ENCODE measurements at regions not wholly inside any gene's neighbourhood (a gene's known extent, or its start where the extent isn't known, plus 50 kb on each side); places are given as distances from the start of the nearest gene placed in this dataset.

DNA sequence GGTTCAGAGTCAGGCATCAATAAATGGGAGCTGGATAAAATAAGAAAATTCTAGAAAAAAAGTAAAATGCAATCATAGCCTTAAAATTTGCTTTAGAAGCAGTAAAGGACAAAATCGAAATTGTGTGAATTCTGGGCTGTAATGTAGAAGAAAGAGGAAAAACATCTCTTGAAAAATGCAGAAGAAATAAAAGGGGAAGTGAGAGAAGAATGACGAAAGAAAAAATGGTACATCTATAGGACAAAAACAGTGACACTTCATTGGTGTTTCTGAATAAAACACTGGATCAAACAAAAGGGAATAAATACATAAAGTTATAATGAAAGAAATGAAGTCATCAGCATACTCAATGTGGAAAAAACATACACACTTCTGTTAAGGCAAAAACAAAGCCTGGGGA lies 642.3 kb downstream of the ACTL7B start:
- no peak for DNase-seq

DNA sequence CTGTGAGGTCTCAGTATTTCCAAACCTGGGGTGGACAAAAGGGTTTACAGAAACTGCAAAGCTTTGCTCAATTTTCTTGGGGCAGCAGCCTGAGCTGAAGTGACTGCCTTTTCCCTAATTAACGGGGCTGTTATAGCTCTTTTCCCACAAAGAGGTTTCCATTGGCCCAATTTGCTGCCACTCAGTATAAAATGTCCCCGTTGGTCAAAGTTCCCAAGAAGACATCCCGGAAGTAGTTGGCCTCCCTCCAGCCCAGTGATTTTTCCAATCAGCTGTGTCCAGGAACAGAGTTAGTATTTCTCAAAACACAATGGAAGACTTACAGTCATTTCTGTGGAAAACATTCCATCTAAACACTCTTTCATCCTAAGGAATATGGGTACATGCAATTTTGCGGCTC lies 643.6 kb downstream of the ACTL7B start:
- DNase-seq: no peak

DNA sequence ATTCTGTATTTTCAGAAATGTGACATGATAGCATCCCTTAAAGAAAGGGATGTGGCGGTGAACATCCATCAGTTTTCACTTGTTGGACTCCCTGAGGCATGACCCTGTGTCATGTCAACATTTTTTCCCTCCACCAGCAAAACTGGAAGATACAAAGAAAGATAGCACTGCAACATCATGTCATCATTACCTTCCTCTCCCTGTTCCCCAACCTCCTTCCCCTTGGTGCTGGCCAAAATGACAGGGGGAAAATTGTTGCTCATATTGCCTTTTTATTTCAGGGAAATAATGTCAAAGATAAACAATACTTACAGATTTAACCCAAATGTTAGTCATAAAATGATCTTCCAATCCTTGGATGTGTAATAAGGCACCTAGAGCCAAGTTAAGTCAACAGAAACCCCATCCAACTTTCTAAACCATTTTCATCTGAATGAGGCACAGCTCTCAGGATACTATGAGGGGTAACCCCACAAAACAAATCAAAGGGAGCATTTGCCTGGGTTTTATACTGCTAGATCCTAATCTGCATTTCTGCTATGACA lies 644.3 kb downstream of the ACTL7B start:
- DNase-seq: no peak

DNA sequence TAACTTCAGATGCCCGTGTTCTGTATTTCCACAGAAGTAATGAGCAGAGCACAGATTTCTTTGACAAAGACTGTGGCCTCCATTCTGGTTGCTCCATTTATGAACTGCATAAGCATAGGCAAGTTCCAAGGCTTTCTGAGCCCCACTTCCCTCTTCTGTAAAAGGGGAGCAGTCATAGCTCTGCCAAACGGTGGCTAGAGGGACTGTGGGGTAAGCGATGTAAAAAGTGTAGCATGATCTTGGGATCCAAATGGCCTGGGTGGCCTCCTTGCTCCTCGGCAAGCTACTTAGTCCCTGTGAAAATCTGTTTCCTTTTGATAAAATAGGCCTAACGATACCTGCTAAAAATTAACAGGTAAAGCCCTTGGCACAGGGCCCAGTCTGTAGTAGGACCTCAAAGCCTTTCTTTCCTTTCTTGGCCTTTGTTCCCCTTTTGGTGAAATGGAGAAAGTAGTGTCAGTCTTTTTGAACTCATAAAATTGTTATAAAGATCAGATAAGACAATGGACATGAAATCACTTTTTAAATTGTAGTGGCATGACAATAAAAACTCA lies 646.6 kb downstream of the ACTL7B start:
- no peak for DNase-seq

DNA sequence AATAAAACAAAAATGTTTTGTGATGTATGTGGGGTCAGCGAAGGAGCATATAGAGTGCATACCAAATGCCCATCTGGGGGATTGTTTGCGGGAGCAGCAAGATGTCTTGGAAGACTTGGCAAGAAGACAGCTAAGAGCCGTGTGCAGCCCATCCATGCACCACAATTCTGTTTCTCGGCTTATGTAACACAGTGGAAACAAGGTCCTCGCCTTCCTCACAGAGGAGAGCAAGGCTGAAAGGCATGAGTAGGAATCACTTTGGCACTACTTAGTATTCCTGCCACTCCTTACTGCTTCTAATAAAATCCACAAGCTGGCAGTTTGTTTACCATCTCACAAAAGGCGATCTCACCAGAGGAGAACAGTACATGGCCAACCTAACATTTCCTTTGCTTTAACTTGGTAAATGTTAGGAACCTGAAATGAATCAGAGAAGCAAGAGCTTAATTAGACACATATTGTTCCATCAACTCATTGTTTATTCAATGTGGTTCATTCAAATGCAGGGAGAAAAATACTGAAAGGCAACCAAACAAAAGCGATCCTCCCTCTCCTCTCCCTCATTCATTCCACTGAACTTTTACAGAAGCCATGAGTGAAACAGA lies 648.1 kb downstream of the ACTL7B start:
- no peak for DNase-seq

DNA sequence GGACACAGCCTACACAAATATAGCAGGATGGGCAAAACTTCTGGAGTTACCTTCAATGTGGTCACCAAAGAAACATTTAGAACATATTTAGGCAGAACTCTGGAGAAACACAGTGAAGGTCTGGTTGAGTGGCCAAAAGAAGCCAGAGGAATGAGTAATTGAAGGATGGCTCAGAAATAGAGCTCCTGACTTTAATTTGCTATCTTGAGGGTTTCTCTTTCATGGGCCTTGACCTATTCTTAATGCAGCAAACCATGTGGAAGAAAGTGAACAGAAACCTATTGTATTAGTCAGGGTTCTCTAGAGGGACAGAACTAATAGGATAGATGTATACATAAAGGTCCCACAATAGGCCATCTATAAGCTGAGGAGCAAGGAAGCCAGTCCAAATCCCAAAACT lies 650.5 kb downstream of the ACTL7B start:
- no peak for DNase-seq

DNA sequence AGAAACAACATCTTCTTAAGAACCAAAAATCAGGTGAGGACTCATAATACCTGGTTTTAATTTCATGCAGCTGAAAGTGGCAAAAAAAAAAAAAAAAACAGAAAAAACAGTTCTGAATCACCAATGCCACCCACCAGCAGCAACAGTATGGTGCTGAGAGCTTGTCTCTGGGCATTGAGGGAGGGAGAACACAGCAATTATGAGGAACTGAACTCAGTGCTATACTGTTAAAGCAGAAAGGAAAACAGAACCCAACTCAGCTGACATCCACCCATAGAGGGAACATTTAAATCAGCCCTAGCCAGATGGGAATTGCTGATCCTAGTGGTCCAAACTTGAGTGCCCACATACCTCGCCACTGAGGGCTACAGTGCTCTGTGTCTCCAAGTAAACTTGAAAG lies 657.9 kb downstream of the ACTL7B start:
- no peak for DNase-seq

DNA sequence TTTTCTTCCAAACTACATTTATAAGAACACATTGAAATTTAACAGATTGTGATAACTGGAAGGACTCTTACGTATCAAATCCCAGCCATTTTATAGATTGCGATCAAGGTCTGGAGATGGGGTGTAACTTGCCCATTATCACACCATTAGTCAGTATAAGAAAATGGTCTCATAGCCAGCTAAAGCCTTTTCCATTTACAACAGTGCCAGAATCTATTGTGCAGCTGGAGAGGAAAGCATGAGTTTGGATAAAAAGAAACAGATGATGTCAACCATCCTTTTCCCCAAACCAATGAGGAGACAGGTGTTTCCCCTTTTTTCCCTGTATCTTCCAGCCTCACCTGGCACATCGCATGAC lies 658.8 kb downstream of the ACTL7B start:
- DNase-seq: no peak

DNA sequence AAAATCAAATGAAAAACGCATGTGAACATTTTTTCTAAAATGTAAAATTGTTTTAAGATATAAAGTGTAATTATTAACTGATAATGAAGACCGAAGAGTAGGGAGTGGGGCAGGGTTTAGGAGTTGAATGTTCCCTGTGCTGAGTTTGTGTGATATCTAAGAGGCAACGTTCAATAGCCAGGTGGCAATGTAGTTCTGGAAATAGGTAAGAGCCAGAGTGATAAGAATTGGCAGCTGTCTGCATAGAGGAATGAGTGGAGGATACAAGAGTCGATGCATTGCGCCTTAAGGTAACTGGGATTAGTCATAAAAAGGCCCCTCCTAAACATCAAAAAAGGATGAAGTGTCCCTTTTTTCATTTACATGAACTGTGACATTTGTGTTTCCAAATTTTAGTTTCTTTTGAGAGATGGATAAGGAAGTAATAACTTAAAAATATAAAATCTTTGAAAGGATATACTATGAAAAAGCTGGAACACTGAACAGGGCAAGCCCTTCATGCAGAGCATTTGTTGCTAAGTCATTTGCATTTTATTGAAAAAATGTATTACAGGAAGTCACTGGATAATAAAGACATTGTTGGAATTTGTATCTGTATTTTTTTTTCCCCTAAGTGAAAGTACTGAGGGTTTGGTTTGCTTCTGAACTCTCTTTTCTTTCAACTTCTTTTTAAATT lies 659.3 kb downstream of the ACTL7B start:
- DNase-seq: no peak

DNA sequence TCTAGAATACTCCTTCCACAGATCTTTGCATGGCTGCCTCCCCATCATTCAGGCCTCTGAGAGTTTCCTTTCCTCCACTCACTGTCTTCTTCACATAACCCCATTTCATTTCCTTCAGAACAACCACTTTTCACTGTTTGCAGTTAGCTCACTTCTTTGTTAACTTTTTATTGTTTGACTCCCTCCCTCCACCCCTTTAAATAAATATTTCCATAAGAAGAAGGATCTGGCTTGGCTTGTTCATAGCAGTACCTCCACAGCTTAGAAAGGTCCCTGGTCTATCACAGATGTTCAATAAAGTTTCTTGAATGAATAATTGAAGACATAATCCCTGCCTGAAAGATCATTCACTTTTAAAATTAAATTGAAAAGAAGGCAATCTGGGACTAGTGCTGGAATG lies 661.6 kb downstream of the ACTL7B start:
- no peak for DNase-seq

DNA sequence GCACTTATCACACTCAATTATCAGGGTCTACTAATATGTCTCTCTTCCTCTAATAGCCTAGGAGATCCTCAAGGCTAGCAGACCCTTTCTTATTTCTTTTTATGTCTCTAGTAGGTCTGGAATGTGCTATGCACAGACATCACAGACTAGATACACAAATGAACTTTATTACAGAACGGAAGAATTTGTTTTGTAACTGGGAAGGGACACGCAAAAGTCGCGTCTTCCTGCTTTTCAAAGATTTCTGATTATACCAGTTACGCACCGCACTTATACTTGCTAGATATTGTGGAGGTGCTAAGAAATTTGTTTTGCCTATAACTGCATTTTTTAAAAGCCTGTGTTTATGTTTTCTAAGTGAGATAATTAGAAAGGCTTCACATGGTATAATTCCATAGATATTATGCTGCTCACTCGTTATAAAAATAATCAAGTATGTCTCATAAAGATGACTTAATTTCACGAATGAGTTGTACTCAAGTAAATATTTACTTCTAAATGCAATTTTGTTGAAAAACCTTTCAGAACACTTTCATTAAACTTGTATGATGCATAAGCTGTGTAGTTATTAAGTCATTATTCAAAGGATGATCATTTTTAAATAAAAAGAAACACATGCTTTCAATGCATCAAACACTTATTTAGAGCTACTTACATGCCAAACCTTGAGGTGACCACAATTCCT lies 662.6 kb downstream of the ACTL7B start:
- DNase-seq: no peak

DNA sequence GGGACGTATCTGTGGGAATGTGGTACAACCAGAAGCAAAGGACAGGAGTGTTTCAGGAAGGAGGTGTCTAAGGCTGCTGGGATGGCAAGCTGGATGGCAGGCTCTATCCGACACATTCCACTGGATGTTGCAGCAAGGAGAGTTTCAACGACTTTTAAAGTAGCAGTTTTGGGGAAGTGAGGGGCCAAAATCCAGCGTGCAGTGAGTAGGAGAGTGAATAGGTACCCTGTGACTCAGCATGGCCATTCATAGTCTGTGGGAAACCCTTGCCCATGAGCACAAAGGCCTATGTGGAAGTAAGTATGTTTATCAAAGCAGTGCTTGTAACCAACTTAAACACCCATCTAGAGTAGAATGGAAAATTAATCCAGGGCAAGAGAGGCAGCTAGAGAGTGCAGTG lies 664.7 kb downstream of the ACTL7B start:
- no peak for DNase-seq

DNA sequence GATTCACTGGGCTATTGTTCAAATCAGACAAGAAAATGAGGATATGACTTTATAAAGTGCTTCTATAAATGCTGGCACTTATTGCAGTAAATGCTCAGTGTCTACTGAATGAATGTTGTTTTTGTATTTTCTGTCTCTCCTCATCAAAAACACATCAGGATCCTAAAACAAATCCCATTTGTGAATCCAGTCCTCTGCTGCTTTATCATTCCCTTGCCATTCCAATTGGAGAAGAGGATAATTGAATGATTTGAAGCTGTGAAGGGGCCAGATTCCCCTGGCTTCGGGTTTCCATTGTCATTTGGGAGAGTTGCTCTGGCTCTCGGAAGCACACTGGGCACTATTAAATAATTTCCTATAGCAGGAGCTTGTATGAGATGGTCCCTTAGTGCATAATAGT lies 666.8 kb downstream of the ACTL7B start:
- no peak for DNase-seq

DNA sequence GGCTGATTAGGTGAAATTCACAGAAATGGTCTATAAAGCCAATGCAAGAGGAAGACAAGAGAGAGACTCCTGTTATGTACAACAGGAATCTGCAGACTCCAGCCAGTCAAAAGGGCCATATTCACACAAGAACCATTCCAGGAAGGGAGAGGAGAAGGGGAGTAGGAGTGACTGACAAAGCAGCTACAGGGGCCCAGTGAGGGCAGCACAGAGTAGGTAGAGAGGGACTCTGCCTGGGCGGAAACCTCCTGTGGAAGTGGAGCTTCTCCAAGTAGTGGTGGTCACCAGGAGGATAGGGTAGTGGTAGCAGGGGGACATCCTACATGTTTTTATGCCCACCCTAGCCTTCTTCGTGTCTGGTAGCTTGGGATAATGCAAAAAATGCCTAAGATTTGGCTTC lies 667.3 kb downstream of the ACTL7B start:
- no peak for DNase-seq

DNA sequence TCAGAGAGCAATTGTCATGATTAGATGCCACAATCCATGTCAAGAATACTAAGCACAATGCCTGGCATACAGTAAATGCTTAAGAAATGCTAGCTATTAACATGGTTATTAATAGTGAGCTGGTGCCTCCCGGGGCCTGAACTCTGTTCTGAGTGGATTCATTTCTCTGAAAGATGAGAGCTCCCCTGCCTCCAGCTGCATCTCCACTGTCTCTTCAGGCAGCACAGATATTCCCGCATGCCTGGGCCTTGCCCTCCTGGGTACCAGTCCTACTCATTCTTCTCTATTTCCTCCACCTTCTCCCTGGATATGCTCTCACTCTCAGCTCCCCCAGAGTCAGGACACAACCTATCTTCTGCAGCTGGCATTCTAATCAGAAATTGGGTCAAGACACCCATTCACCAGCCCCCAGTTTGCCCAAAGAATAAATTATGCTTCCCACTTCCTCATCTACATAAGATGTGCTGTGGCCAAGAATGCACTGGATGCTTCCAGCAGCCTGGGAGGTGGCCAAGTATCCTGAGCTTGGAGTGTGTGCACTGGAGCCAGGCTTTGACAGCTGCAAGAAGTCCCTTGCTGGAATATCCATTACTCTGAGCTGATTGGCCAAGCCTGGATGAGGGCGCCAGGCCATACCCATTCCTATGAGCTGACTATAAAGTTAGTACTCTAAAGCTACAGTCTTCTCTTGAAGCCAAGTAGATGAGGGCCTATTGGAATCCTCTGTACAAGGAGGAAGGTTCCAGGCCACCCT lies 669.0 kb downstream of the ACTL7B start:
- DNase-seq: no peak

DNA sequence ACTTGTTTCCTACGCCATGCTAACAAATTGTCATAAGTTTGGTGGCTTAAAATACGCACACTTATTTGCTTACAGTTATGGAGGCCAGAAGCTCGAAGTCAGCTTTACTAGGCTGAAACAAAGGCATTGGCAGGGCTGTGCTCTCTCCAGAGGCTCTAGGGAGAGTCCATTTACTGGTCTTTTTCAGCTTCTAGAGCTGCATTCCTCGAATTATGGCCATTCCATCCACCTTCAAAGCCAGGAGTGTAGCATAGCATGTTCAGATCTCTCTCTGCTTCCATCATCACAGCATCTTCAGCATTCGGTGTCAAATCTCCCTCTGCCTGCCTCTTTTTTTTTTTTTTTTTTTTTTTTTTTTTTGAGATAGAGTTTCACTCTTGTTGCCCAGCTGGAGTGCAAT lies 670.2 kb downstream of the ACTL7B start:
- DNase-seq: no peak

DNA sequence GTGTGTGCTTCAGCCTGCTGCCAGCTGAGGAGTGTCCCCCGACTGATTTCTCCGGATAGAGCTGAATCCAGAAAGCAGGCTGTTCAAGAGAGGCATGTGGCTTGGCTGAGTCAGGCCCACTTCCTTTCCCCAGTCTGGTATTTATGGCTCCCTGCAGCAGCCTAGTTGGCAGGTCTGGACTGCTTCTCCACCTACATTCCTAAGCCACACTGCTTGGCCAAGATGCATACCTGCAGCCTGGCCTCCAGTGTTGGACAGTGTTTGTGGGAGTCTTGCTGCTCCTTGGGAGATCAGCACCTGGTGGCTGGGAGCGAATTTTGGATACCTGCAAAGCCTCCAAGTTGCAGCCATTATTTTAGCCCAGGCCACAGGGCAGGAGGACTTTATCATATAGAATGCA lies 670.8 kb downstream of the ACTL7B start:
- peak; percentile 10 to 29 for DNase-seq

DNA sequence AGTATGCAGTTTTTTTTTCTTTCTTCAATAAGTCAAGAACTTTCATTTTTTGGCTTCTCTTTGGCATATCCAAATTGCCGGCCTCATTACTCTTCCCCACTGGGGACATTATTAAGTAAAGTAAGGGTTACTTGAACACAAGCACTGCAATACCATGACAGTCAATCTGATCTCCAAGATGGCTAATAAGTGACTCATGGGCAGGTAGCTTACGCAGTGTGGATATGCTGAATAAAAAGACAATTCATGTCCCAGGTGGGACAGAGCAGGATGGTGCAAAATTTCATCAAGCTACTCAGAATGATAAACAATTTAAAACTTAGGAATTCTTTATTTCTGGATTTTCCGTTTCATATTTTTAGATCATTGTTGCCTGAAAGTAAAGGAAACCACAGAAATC lies 671.8 kb downstream of the ACTL7B start:
- DNase-seq: no peak

DNA sequence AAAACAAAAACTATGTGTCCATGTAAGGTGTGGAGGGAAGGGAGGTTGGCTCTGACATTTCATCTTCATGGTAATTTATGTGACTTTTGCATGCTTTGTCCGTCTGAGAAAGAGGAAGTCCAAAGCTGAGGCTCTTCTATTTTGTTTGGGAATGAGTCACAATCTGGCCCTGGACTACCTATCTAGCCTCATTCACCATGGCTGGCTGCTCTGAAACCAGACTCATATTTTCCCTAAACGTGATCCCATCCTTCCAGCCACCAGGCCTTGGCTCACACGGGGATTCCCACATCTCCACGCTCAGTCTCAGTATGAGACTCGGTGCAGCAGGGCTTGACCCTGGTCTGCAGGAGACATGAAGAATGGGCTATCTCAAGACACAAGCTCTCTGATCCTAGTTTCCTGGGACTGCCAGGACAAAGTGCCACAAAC lies 672.8 kb downstream of the ACTL7B start:
- DNase-seq: peak in 1 of 2 experiments; percentile 18

DNA sequence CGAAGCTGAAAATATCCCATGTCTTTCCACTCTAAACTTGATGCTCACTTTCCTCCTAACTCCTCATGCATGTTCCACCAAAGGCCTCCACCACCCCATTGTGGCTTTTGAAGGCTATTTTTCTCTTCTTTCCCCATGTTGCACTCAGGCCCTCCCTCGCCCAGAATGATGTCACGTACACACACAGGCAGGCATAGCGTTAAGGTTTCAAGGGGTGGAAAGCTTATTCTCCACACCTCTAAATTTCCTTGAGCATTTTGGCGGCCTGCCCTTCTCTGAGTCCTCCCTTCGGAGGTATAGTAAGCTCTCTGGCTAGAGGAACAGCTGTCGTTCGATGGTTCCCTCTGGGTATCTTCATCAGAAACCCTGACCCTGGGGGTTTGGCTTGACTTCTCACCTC lies 673.5 kb downstream of the ACTL7B start:
- DNase-seq: no peak

DNA sequence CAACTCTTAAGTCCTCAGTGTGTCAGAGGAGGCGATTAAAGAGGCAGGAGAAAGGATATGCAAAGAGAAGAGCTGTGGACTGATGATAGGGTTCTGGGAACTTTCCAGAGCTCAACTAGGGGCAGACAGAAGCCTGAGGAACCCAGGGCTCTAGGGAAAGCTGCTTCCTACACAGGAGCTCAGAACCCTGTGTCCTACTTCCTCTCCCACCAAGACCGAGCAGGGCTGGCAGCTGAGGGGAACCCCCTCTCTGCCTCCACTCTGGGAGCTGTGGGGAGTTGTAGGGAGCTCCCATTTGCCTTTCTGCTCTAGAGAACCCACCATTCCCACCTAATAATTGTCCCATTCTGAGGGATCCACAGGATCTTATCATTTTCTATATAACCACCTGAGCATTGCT lies 674.3 kb downstream of the ACTL7B start:
- DNase-seq: no peak

DNA sequence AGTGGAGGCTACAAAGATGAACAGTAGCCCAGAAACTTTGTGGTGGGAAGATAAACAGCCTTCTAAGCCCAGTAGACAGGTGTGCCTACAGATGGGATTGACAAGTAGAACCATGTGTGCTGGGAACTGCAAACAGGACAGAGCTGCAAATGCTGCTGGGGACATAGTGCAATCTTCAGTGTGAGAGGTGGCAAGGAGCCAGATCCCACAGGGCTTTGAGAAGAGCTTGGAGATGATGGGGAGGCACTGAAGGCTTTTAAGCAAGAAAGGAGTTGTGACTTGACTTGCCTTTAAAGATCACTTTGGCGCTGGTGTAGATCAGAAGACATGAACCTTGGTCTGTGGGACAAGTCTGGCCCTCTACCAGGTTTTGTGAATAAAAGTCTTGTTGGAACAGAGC lies 675.2 kb downstream of the ACTL7B start:
- no peak for DNase-seq

DNA sequence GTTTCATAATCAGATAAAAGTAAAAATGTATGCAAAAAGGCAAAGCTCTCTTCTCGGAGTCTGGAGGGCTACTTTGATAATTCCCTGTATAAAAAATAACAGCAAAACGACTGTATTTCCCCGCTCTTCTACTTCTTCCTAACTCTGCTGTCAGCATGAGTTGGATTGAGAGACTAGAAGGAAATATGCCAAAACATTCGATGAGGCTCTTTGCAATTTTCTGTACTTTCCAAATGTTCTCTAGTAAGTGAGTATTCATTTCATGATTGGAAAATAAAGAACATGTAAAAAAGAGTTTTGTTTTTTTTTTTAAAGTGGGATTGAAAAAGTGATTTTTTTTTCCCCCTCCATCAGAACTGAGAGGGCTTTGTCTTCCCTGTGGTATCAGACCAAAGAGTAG lies 677.5 kb downstream of the ACTL7B start:
- DNase-seq: no peak

Data from Kasumi-1 (cell line).